Peyer's patch (tissue), 4 donors: ENCODE measurements at regions not wholly inside any gene's neighbourhood (a gene's known extent, or its start where the extent isn't known, plus 50 kb on each side); places are given as distances from the start of the nearest gene placed in this dataset.

Experiments
- DNase-seq, 3 donors: peaks; one replicate each; pipeline ENCODE4 v3.0.0-alpha.2; 2017 to 2019
- H3K27ac ChIP-seq, 4 donors: fragments of 200-600 bp; sonication (generic); one replicate each; pipeline ENCODE4 v1.5.1; 2016 to 2019
- H3K27me3 ChIP-seq, 2 donors: fragments of 200-600 bp; sonication (generic); one replicate each; pipeline ENCODE4 v1.5.1; 2019
- H3K36me3 ChIP-seq, 3 donors: fragments of 200-600 bp; sonication (generic); one replicate each; pipeline ENCODE4 v1.5.1; 2016 to 2019
- H3K4me1 ChIP-seq, 4 donors: fragments of 200-600 bp; sonication (generic); one replicate each; pipeline ENCODE4 v1.5.1; 2016 to 2019
- H3K4me3 ChIP-seq, 4 donors: fragments of 200-600 bp; sonication (generic); 1 replicate in 3 of 4; 2 replicates in 1 of 4; pipeline ENCODE4 v1.5.1; 2016 to 2019; ENCODE audit warnings: mild to moderate bottlenecking in 1 of 4
- H3K9me3 ChIP-seq, 4 donors: fragments of 200-600 bp; sonication (generic); one replicate each; pipeline ENCODE4 v1.5.1; 2016 to 2019; ENCODE audit warnings: mild to moderate bottlenecking in 1 of 4
- POLR2A ChIP-seq, 2 donors: fragments of 450-650 bp; IDR thresholded peaks; one replicate each; pipeline ENCODE4 v1.5.1; 2017; ENCODE audit warnings: antibody characterized with exemption in 2 of 2, mild to moderate bottlenecking in 2 of 2, moderate library complexity in 2 of 2
- TF ChIP-seq, protein P1 (sequence below), 6 experiments: fragments of 450-650 bp in 4 of 6; fragments of 200-600 bp in 2 of 6; sonication (generic) in 1 of 6; IDR thresholded peaks; one replicate each; pipeline ENCODE4 v1.5.1; 2017 to 2019; ENCODE audit warnings: antibody characterized with exemption in 6 of 6, mild to moderate bottlenecking in 3 of 6, moderate library complexity in 1 of 6

DNA sequence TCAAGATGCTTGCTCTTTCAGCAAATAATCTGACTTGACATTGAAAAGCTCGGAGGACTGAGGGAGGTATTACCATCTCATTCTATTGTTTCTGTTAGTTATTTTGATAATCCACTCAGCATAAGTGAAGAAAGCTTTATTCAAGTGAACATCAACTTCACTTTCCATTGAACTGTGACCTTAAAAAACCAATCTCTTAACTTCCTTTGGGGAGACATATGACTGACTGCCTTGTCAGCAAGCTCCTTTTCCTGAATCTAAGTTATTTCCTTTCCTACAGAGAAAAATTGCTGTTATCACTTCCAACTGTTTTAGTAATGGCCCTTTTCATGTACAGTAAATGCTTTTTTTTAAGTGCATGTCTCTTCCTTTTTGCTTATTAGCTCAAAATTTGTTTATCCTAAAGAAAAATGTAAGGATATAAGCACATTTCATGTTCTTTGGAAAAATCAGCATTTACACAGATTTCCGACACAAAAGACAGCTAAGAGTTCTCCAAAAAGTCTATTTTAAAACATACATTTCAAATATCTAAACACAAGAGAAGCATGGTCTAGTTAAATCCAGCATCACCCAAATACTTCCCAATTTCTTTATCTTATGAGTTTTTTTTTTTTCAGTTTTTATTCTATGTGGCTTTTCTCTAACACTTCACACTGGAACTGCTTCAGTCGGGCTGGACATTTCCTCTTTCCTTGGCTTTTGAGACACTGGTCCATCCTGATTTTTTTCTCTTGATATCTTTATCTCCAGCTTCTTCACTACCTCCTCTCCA, 117.9 kb upstream of the DAB2 start:
- TF ChIP-seq, protein P1, sequence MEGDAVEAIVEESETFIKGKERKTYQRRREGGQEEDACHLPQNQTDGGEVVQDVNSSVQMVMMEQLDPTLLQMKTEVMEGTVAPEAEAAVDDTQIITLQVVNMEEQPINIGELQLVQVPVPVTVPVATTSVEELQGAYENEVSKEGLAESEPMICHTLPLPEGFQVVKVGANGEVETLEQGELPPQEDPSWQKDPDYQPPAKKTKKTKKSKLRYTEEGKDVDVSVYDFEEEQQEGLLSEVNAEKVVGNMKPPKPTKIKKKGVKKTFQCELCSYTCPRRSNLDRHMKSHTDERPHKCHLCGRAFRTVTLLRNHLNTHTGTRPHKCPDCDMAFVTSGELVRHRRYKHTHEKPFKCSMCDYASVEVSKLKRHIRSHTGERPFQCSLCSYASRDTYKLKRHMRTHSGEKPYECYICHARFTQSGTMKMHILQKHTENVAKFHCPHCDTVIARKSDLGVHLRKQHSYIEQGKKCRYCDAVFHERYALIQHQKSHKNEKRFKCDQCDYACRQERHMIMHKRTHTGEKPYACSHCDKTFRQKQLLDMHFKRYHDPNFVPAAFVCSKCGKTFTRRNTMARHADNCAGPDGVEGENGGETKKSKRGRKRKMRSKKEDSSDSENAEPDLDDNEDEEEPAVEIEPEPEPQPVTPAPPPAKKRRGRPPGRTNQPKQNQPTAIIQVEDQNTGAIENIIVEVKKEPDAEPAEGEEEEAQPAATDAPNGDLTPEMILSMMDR (IDR thresholded peaks at IDR 0.05) = no peak
- TF ChIP-seq POLR2A (IDR thresholded peaks at IDR 0.05) = no peak
- Histone ChIP-seq H3K4me3 (no peak overlapping the region), H3K4me1 (no peaks in the 10 kb centered on the region), H3K27ac (no peak overlapping the region), H3K27me3 (no peaks in the 10 kb centered on the region), H3K36me3 (no peaks in the 10 kb centered on the region), H3K9me3 (no peaks in the 10 kb centered on the region)
- no peak for DNase-seq

- no peaks in the 10 kb centered on the region for H3K4me1 ChIP-seq
- H3K9me3 ChIP-seq = no peaks in the 10 kb centered on the region
- TF ChIP-seq, protein P1 (IDR thresholded peaks at IDR 0.05) = no peak
- TF ChIP-seq POLR2A (IDR thresholded peaks at IDR 0.05) = no peak
- no peak overlapping the region for H3K27ac ChIP-seq
- H3K36me3 ChIP-seq = no peaks in the 10 kb centered on the region
- H3K27me3 ChIP-seq = no peaks in the 10 kb centered on the region
- H3K4me3 ChIP-seq = no peak overlapping the region
- DNase-seq = no peak
Observed at GRCh38 chr5:39541920-39542319, 117.1 kb upstream of the DAB2 start.

DNA sequence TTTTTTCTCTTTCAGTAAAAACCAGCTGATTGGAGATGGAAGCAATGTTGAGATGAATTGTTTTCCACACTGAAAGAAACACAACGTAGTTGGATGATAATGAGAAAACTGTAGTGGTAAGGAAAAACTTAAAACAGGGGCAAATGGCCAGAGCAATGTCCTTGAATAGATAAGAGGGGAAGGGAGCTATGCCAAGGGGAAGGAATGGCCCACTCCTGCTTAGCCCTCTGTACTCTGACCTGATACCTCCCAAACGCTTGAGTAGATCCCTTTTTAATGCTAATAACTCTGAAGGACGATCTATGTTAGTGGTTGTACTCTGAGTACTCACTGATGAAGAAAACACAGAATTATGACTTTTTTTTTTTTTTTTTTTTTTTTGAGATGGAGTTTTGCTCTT, 114.7 kb upstream of the DAB2 start:
- TF ChIP-seq, protein P1 (IDR thresholded peaks at IDR 0.05) = no peak
- TF ChIP-seq POLR2A (IDR thresholded peaks at IDR 0.05) = no peak
- no peaks in the 10 kb centered on the region for H3K36me3 ChIP-seq

DNA sequence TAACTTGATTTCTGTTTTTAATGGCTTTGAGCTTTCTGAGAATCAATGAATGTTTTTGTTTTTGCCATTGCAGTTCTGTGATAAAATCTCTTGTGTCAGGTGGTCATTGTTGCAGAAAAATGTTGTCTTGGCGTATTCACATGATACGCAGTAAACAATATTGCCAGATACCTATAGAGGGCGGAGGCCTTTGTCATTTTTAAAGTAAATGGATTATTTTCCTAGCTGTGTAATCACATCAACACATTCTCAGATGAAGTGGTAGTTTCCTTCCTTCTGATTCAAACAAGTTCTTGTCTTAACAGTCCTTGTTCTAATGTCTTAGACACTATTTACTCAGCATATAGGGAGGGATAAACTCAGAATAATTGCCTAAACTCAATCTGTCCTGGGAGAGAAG, 109.9 kb upstream of the DAB2 start:
- H3K36me3 ChIP-seq = no peaks in the 10 kb centered on the region
- no peak overlapping the region for H3K4me3 ChIP-seq
- no peak for TF ChIP-seq POLR2A (IDR thresholded peaks at IDR 0.05)
- TF ChIP-seq, protein P1 (IDR thresholded peaks at IDR 0.05) = no peak
- no peak for DNase-seq
- H3K27me3 ChIP-seq = no peaks in the 10 kb centered on the region
- no peaks in the 10 kb centered on the region for H3K9me3 ChIP-seq
- H3K27ac ChIP-seq = no peak overlapping the region
- H3K4me1 ChIP-seq = no peaks in the 10 kb centered on the region

More for the DNA sequence above, 114.7 kb upstream of the DAB2 start:
- H3K4me3 ChIP-seq = no peak overlapping the region
- H3K9me3 ChIP-seq = no peaks in the 10 kb centered on the region
- no peak for DNase-seq
- no peak overlapping the region for H3K27ac ChIP-seq
- H3K4me1 ChIP-seq = no peaks in the 10 kb centered on the region
- no peaks in the 10 kb centered on the region for H3K27me3 ChIP-seq

GRCh38 chr5:39533749-39534148, 109.0 kb upstream of the DAB2 start:
- H3K4me3 ChIP-seq = no peak overlapping the region
- H3K27ac ChIP-seq = no peak overlapping the region
- no peak for TF ChIP-seq POLR2A (IDR thresholded peaks at IDR 0.05)
- TF ChIP-seq, protein P1 (IDR thresholded peaks at IDR 0.05) = no peak
- H3K27me3 ChIP-seq = no peaks in the 10 kb centered on the region
- no peaks in the 10 kb centered on the region for H3K9me3 ChIP-seq
- DNase-seq = no peak
- H3K36me3 ChIP-seq = no peaks in the 10 kb centered on the region
- no peaks in the 10 kb centered on the region for H3K4me1 ChIP-seq
